Activated CD4-positive, alpha-beta T cell treated with anti-CD3 and anti-CD28 coated beads, Interleukin-2, amount 10 ng/mL, durations not matched to agents 7 days and 5 days (primary cell): ENCODE measurements at regions not wholly inside any gene's neighbourhood (a gene's known extent, or its start where the extent isn't known, plus 50 kb on each side); places are given as distances from the start of the nearest gene placed in this dataset.

Experiments used
- CTCF ChIA-PET: fragments of 350-600 bp; sonication (Branson Sonifier 250); formaldehyde crosslinking; loops from one replicate; lab custom pipeline; 2021; ENCODE audit warnings: antibody characterized with exemption; lab: Charles Lee
- POLR2A ChIA-PET: fragments of 350-600 bp; sonication (Branson Sonifier 250); formaldehyde crosslinking; loops from one replicate; lab custom pipeline; 2021; ENCODE audit warnings: antibody characterized with exemption; lab: Charles Lee
- DNase-seq: peaks from one replicate; pipeline ENCODE4 v3.0.0-alpha.2; 2020
- H3K27ac Mint-ChIP-seq: one replicate; pipeline ENCODE4 v1.8.0; 2021; ENCODE audit warnings: mild to moderate bottlenecking, moderate library complexity, mixed read lengths
- H3K27me3 Mint-ChIP-seq: one replicate; pipeline ENCODE4 v1.8.0; 2021; ENCODE audit warnings: mixed read lengths
- H3K36me3 Mint-ChIP-seq: one replicate; pipeline ENCODE4 v1.8.0; 2021; ENCODE audit warnings: low read depth, mixed read lengths
- H3K4me1 Mint-ChIP-seq: one replicate; pipeline ENCODE4 v1.8.0; 2021; ENCODE audit warnings: mixed read lengths
- H3K4me3 Mint-ChIP-seq: one replicate; pipeline ENCODE4 v1.8.0; 2021; ENCODE audit warnings: mild to moderate bottlenecking, moderate library complexity, mixed read lengths
- H3K9me3 Mint-ChIP-seq: one replicate; pipeline ENCODE4 v1.8.0; 2021; ENCODE audit warnings: mixed read lengths

GRCh38 chr3:82745544-82745943 lies 984.1 kb upstream of the GBE1 start:
- H3K27ac Mint-ChIP-seq = no peak overlapping the region
- POLR2A ChIA-PET = no interaction called here
- no peak overlapping the region for H3K4me3 Mint-ChIP-seq
- CTCF ChIA-PET = no interaction called here
- no peaks in the 10 kb centered on the region for H3K36me3 Mint-ChIP-seq
- H3K9me3 Mint-ChIP-seq = peaks cover 5% of the 10 kb centered on the region
- H3K4me1 Mint-ChIP-seq = no peaks in the 10 kb centered on the region
- DNase-seq = no peak
- H3K27me3 Mint-ChIP-seq = no peaks in the 10 kb centered on the region

GRCh38 chr3:82743196-82743595 lies 981.8 kb upstream of the GBE1 start:
- Mint-ChIP-seq H3K36me3 (no peaks in the 10 kb centered on the region), H3K27ac (no peak overlapping the region), H3K9me3 (peaks cover 5% of the 10 kb centered on the region), H3K4me1 (no peaks in the 10 kb centered on the region), H3K4me3 (no peak overlapping the region), H3K27me3 (no peaks in the 10 kb centered on the region)
- POLR2A ChIA-PET = no interaction called here
- CTCF ChIA-PET = no interaction called here
- no peak for DNase-seq

- Mint-ChIP-seq H3K36me3 (no peaks in the 10 kb centered on the region), H3K9me3 (peaks cover 5% of the 10 kb centered on the region), H3K27ac (no peak overlapping the region), H3K4me3 (no peak overlapping the region), H3K4me1 (no peaks in the 10 kb centered on the region), H3K27me3 (no peaks in the 10 kb centered on the region)
- ChIA-PET CTCF (no interaction called here), POLR2A (no interaction called here)
- no peak for DNase-seq
Observed at GRCh38 chr3:82741346-82741745, 979.9 kb upstream of the GBE1 start.

- Mint-ChIP-seq H3K9me3 (no peaks in the 10 kb centered on the region), H3K27ac (no peak overlapping the region), H3K36me3 (no peaks in the 10 kb centered on the region), H3K27me3 (no peaks in the 10 kb centered on the region), H3K4me3 (no peak overlapping the region), H3K4me1 (no peaks in the 10 kb centered on the region)
- ChIA-PET CTCF (no interaction called here), POLR2A (no interaction called here)
- no peak for DNase-seq
Observed at GRCh38 chr3:82739390-82739789, 977.9 kb upstream of the GBE1 start.

- Mint-ChIP-seq H3K4me1 (no peaks in the 10 kb centered on the region), H3K4me3 (no peak overlapping the region), H3K9me3 (no peaks in the 10 kb centered on the region), H3K27me3 (no peaks in the 10 kb centered on the region), H3K36me3 (no peaks in the 10 kb centered on the region), H3K27ac (no peak overlapping the region)
- ChIA-PET CTCF (no interaction called here), POLR2A (no interaction called here)
- no peak for DNase-seq
Observed at GRCh38 chr3:82736696-82737277, 975.3 kb upstream of the GBE1 start.

GRCh38 chr3:82715091-82715856 lies 953.8 kb upstream of the GBE1 start:
- Mint-ChIP-seq H3K27me3 (no peaks in the 10 kb centered on the region), H3K27ac (no peak overlapping the region), H3K36me3 (no peaks in the 10 kb centered on the region), H3K4me3 (no peak overlapping the region), H3K4me1 (no peaks in the 10 kb centered on the region), H3K9me3 (peaks cover 9% of the 10 kb centered on the region)
- no peak for DNase-seq
- CTCF ChIA-PET = no interaction called here
- POLR2A ChIA-PET = no interaction called here

GRCh38 chr3:82707035-82707434 lies 945.6 kb upstream of the GBE1 start:
- no peak overlapping the region for H3K27ac Mint-ChIP-seq
- no peaks in the 10 kb centered on the region for H3K4me1 Mint-ChIP-seq
- no peak for DNase-seq
- no peak overlapping the region for H3K4me3 Mint-ChIP-seq
- no peaks in the 10 kb centered on the region for H3K27me3 Mint-ChIP-seq
- no peaks in the 10 kb centered on the region for H3K36me3 Mint-ChIP-seq
- POLR2A ChIA-PET = no interaction called here
- CTCF ChIA-PET = no interaction called here
- peaks cover 11% of the 10 kb centered on the region for H3K9me3 Mint-ChIP-seq

- H3K27ac Mint-ChIP-seq = no peak overlapping the region
- no peaks in the 10 kb centered on the region for H3K36me3 Mint-ChIP-seq
- peaks cover 4% of the 10 kb centered on the region for H3K9me3 Mint-ChIP-seq
- H3K4me1 Mint-ChIP-seq = no peaks in the 10 kb centered on the region
- H3K4me3 Mint-ChIP-seq = no peak overlapping the region
- DNase-seq = no peak
- POLR2A ChIA-PET = no interaction called here
- CTCF ChIA-PET = no interaction called here
- H3K27me3 Mint-ChIP-seq = no peaks in the 10 kb centered on the region
Observed at GRCh38 chr3:82685761-82686160, 924.3 kb upstream of the GBE1 start.

GRCh38 chr3:82676356-82677026 lies 915.0 kb upstream of the GBE1 start:
- Mint-ChIP-seq H3K27ac (no peak overlapping the region), H3K27me3 (no peaks in the 10 kb centered on the region), H3K9me3 (peaks cover 4% of the 10 kb centered on the region), H3K4me3 (no peak overlapping the region), H3K4me1 (no peaks in the 10 kb centered on the region), H3K36me3 (no peaks in the 10 kb centered on the region)
- ChIA-PET CTCF (no interaction called here), POLR2A (no interaction called here)
- DNase-seq = no peak

- Mint-ChIP-seq H3K4me1 (no peaks in the 10 kb centered on the region), H3K36me3 (no peaks in the 10 kb centered on the region), H3K27ac (no peak overlapping the region), H3K9me3 (peaks cover 5% of the 10 kb centered on the region), H3K27me3 (no peaks in the 10 kb centered on the region), H3K4me3 (no peak overlapping the region)
- ChIA-PET POLR2A (no interaction called here), CTCF (no interaction called here)
- no peak for DNase-seq
Observed at GRCh38 chr3:82672966-82673365, 911.5 kb upstream of the GBE1 start.

GRCh38 chr3:82671466-82671865 lies 910.0 kb upstream of the GBE1 start:
- no peaks in the 10 kb centered on the region for H3K4me1 Mint-ChIP-seq
- no peaks in the 10 kb centered on the region for H3K36me3 Mint-ChIP-seq
- H3K9me3 Mint-ChIP-seq = peaks cover 8% of the 10 kb centered on the region
- no peak for DNase-seq
- no peaks in the 10 kb centered on the region for H3K27me3 Mint-ChIP-seq
- CTCF ChIA-PET = no interaction called here
- H3K4me3 Mint-ChIP-seq = no peak overlapping the region
- POLR2A ChIA-PET = no interaction called here
- H3K27ac Mint-ChIP-seq = no peak overlapping the region

- DNase-seq = no peak
- Mint-ChIP-seq H3K27ac (no peak overlapping the region), H3K27me3 (no peaks in the 10 kb centered on the region), H3K4me3 (no peak overlapping the region), H3K9me3 (no peaks in the 10 kb centered on the region), H3K36me3 (no peaks in the 10 kb centered on the region), H3K4me1 (no peaks in the 10 kb centered on the region)
- ChIA-PET POLR2A (no interaction called here), CTCF (no interaction called here)
Observed at GRCh38 chr3:82654708-82655107, 893.3 kb upstream of the GBE1 start.

- CTCF ChIA-PET = no interaction called here
- peaks cover 7% of the 10 kb centered on the region for H3K9me3 Mint-ChIP-seq
- no peak overlapping the region for H3K27ac Mint-ChIP-seq
- H3K36me3 Mint-ChIP-seq = no peaks in the 10 kb centered on the region
- no peak overlapping the region for H3K4me3 Mint-ChIP-seq
- no peaks in the 10 kb centered on the region for H3K4me1 Mint-ChIP-seq
- H3K27me3 Mint-ChIP-seq = no peaks in the 10 kb centered on the region
- DNase-seq = no peak
- POLR2A ChIA-PET = no interaction called here
Observed at GRCh38 chr3:82643948-82644347, 882.5 kb upstream of the GBE1 start.
